Spleen (tissue), 7 donors: ENCODE measurements at regions not wholly inside any gene's neighbourhood (a gene's known extent, or its start where the extent isn't known, plus 50 kb on each side); places are given as distances from the start of the nearest gene placed in this dataset.

Experiments used
- POLR2A ChIP-seq, 3 donors: fragments of 450-650 bp; IDR thresholded peaks; one replicate each; pipeline ENCODE4 v1.5.1; 2017; ENCODE audit warnings: antibody characterized with exemption in 3 of 3, mild to moderate bottlenecking in 1 of 3
- TF ChIP-seq, protein P1 (sequence below), 11 experiments: fragments of 200-600 bp in 7 of 11; fragments of 450-650 bp in 4 of 11; sonication (generic) in 4 of 11; IDR thresholded peaks in 8 of 11; conservative IDR thresholded peaks in 3 of 11; 1 replicate in 7 of 11; 2 replicates in 4 of 11; pipeline versions ENCODE4 v1.4.0 to v1.8.0; 2016 to 2021; ENCODE audit warnings: antibody characterized with exemption in 11 of 11, inconsistent platforms in 4 of 11, mild to moderate bottlenecking in 1 of 11
- donor health status: DM: no; HTN: no; CAD: no; lungs with moderate emphysema.
- donor health status: DM: no; HTN: no; CAD: no.
- donor health status: DM: no; HTN: no; CAD: no.

DNA sequence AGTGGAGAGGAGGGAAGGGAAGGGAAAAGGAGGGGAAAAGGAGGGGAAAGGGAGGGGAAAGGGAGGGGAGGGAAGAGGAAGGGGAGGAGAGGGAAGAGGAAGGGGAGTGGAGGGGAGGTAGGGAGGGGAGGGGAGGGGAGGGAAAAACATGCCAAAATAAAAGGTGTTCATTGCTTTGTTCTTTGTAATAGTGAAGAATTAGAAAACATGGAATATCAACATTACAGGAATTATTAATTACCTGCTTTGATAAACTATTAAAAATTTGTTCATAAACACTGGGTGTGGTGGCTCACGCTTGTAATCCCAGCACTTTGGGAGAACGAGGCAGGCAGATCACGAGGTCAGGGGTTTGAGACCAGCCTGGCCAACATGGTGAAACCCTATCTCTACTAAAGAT is 579.2 kb downstream of the MED13L start:
- TF ChIP-seq, protein P1, sequence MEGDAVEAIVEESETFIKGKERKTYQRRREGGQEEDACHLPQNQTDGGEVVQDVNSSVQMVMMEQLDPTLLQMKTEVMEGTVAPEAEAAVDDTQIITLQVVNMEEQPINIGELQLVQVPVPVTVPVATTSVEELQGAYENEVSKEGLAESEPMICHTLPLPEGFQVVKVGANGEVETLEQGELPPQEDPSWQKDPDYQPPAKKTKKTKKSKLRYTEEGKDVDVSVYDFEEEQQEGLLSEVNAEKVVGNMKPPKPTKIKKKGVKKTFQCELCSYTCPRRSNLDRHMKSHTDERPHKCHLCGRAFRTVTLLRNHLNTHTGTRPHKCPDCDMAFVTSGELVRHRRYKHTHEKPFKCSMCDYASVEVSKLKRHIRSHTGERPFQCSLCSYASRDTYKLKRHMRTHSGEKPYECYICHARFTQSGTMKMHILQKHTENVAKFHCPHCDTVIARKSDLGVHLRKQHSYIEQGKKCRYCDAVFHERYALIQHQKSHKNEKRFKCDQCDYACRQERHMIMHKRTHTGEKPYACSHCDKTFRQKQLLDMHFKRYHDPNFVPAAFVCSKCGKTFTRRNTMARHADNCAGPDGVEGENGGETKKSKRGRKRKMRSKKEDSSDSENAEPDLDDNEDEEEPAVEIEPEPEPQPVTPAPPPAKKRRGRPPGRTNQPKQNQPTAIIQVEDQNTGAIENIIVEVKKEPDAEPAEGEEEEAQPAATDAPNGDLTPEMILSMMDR (IDR thresholded peaks at IDR 0.05 in 8 of 11, conservative IDR thresholded peaks at IDR 0.05 in 3 of 11): no peak
- TF ChIP-seq POLR2A (IDR thresholded peaks at IDR 0.05): no peak
